HS-27A (cell line): ENCODE measurements at regions not wholly inside any gene's neighbourhood (a gene's known extent, or its start where the extent isn't known, plus 50 kb on each side); places are given as distances from the start of the nearest gene placed in this dataset.

Experiments
- DNase-seq: peaks from one replicate; pipeline ENCODE4 v3.0.0-alpha.2; 2012; ENCODE audit warnings: low read depth, missing footprints

DNA sequence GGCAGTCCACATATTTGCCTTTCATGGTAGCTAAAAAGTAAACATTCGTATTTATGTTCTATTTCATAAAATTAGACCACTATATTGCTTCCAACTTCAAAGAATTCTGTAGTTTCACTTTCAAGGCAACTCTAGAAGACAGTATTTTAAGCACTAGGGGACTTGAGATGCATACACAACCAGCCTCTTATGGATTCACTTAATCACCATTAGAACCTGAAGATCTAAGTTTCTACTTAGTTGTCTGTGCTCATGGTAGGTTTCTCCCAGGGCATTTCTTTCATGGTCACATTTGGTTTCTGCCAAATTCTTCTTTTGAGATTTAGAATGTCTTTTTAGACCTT is 209.9 kb upstream of the HCCS start:
- DNase-seq, result no peak

DNA sequence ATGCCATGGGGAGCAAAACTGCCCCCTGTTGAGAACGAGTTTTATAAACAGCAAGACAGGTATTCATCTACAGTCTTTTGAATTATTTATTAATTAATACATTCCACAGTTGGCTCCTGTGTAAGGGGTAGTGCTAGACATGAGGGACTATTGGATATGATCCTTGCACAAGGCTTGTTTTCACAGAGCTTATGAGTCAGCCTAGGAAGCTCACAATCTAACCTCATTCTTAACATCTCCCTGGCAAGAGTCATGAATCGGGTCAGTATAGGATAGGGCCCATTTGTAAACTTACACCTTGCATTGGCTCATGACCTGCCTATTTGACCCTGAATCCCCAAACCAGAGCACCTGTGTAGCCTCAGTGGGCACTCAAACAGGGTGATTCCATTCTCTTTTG is 209.1 kb upstream of the HCCS start:
- DNase-seq, result no peak

DNA sequence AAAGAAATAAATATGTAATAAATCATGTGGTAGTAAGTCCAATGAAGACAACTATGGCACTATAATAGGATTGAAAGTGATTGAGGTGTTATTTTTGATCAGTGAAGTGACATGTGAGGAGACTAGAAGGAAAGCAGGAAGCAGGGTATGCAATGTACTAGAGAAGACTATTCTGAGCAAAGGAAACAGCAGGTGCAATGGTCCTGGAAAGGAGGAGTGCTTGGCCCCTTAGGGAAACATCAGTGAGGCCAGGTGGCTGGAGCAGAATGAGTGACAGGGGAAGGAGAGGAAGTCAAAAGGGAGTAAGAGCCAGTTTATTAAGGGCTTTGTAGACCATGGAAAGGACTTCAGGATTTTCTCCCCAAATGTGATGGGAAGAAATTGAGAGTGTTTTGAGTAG is 207.6 kb upstream of the HCCS start:
- no peak for DNase-seq

DNA sequence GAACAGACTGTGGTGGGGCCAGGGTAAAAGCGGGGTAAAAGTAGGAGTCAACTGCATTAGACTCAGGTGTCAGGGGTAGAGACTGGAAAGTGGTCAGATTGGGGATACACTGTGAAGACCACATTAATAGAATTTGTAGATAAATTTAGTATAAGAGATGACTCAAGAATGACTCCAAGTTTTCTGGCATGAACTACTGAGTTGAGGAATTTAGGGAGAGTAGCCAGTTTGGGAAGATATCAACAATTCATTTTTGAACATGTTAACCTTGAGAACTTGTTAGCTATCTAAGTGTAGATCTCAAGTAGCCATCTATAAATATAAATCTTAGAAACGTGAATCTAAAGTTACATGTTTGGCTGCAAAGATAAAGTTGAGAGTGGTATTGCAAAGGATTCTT is 206.9 kb upstream of the HCCS start:
- no peak for DNase-seq

DNA sequence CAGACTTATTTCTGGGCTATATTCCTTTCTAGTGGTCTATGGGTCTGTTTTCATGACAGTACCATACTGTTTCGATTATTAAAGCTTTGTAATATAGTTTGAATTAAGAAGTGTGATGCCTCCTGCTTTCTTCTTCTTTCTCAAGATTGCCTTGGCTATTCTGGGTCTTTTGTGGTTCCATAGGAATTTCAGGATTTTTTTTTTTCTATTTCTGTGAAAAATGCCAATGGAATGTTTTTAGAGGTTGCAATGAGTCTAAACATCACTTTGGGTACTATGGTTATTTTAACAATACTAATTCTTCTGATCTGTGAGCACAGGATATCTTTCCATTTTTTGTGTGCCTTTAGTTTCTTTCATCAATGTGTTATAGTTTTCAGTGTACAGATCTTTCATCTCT is 204.3 kb upstream of the HCCS start:
- no peak for DNase-seq

DNA sequence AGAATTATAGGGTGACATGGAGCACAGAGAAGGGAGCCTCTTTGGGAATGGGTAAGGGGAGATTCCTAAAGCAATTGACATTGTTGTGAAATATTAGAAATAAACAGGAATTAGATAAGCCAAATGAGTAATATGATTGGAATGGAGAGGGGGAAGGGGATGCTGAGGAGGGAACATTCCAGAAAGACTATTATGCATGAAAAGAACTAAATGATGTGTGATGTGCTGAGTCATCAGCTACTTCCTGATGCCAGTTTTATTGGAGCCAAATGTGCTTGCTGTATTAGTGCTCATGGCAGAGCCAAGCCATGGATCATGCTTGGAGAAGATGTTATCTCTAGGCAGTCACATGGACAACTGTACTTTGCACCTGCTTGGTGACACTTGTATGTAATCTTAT is 189.0 kb upstream of the HCCS start:
- peak; percentile 65 for DNase-seq

DNA sequence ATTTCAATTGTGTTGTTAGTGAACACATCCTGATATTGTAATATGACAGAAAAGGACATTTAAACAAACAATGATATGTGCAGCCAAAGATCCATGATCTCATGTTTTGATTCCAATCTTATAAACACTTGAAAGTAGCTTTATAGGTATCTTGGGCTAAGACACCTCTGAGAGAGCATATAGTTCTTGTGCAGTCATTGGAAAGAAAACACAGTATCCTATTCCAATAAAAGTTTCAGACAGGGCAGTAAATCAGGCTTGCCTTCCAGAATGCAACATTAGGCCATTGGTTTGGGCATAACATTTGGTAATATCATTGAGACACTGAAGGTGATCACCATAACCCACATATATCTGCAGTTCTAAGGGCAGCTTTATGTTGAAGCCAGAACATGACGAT is 188.3 kb upstream of the HCCS start:
- no peak for DNase-seq

DNA sequence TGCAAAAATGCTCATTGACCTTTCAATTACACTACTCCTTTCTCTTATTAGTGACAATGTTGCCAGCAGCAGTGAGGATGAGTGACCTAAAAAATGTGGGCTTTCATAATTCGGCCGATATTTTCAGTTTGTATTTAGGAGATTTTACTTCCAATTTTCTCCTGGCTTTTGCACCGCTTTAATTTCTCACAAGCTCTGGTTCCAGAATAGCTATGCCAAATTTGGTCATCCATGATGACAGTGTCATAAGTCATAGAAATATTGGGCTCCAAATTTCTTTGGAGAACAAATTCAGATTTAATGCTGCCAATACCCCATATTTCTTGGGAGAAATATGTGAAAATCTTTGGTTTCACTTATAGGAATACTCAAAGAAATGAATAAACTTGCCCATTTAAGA is 187.7 kb upstream of the HCCS start:
- DNase-seq, result no peak

DNA sequence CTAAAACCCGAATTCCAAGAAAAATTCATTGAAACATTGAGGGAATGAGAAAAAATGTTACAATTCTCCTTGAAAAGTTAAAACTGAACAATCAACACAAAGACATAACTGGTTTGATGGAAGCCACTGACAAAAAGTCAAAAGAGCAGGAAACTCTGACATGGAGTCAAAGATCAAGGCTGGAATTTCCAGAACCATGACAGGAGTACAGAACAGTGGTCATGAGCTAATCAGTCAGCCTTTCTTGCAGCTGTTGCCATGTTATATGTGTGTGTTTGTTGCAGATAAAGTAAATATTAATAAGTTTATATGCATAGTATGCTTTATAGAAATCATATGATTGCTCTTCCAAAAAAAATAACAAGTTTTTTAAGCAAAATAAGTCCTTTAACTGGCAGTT is 184.7 kb upstream of the HCCS start:
- DNase-seq, result no peak

DNA sequence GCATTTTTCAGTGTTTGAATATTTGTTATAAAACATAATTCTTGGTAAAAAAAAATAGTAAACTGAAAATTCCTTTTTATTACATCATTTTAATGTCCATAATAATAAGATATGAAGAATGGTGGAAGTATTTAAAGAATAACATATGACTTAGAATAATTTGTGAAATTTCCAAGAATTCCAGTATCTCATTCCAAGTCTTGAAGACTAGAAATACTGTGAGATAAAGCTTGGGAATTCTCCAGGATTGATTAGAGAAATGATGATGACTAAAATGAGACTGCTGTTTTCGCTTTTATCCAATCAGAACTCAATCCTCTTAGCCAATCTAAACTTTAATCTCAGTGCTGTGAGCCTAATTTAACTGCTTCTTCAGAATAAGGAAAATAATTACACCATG is 184.2 kb upstream of the HCCS start:
- no peak for DNase-seq

DNA sequence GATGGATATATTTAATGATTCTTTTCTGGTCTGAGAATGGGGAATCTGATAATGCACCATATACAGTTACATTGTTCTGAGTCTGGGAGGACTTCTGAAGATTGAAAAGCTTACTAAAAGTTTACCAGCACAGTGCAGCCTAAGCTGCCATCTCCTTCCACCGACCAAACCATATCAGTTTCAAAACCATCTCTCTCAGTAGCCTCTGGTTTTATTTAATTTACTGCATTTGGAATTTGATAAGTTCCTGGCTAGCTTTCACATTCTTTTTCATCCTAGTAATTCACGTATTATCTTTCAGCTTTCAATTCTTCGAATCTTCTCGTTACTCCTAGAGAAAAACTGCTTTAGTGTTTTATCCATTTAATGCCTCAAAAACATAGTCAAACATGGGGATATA is 181.4 kb upstream of the HCCS start:
- no peak for DNase-seq

DNA sequence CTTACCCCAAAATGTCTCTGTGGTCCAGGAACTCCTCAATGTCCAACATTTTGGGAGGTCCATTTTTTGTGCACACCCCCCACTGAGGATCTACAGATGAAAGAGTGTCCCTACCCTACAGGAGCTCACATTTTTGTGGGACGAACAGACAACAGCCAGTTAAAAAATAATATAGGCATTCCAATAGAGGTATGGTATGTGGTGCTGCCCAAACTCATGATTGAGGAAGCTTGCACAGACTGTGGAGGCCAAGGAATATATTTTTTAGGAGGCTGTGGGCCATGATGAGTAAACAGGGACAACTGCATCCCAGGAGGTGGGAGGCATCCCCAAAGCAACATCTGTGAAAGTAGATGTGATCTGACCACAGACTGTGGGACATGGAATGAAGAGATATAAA is 181.0 kb upstream of the HCCS start:
- no peak for DNase-seq

DNA sequence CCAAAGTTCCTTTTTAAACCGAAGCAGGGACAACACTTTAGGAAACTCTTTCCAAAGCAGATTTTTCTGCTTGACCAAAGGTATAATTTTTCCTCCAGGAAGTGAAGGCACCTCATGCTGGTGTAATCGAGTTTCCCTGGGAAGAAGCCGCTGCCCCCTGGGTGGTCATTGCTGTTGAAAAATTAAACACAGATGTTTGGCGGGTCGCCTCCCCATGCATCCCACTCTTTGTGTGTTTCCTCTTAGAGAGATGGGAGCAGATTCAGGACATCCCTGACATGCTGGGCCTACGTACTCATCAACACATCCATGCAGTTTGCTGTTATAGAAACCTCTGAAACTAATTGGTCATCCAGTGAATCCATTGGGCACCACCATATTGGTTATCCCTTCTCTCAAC is 179.2 kb upstream of the HCCS start:
- no peak for DNase-seq

DNA sequence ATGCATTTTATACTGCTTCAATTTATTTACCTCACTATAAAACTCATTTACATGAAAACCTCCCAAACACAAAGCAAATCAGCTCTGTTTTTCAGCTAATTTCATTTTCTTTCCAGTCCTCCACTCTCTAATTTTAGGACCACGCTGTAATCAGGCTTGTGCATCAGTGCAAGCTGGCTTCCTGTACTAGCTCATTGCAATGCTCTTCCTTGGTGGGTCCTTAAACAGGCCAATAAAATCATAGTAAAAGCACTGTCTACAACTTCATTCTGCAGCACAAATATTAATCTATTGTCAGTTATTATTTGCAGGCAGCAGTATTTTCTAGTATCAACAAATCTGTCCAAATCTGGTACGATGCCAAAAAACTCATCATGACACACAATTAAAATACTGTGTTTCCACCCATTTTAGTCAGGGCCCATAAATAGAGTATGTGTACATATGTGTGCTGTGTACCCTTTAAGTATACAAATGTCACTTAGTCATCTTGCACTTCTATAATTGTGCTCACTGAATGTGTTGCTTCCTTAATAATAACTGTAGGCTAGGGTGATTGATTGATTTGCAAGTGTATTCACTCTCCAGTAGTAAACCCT is 178.2 kb upstream of the HCCS start:
- no peak for DNase-seq

DNA sequence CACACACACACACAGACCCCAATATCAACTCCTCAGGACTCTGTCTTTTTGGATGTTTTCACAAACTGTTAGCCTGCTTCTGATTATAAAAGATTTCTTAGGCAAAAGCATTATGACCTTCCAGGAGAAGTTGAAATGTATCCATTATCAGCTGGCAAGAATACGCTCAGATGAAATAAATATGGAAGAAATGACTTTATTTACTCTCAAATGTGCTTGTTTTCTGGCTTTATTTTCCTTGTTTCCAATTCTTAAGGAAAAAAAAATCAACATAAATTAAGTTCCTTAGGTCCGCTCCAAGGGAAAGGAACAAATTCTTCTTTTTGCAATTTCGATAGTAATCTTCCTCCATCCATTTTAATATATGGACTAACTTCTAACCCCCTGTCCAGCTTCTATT is 175.6 kb upstream of the HCCS start:
- no peak for DNase-seq

DNA sequence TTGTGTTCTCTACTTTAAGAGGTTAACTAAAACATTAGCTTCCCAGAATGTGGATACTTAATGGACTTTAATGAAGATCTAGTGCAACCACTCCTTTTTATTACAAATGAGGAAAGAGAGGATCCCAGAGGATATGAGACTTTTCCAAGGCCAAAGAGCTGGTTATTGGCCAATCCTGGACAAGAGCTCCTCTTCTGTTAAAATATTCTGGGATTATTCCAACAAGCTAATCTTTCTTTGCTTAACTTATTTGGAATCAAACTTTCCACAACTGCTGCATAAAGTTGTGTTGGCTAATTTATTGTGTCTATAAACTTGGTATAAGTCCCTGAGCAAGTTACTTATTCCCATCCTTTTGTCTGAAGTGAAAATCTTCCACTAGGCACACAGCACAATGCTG is 174.2 kb upstream of the HCCS start:
- no peak for DNase-seq

DNA sequence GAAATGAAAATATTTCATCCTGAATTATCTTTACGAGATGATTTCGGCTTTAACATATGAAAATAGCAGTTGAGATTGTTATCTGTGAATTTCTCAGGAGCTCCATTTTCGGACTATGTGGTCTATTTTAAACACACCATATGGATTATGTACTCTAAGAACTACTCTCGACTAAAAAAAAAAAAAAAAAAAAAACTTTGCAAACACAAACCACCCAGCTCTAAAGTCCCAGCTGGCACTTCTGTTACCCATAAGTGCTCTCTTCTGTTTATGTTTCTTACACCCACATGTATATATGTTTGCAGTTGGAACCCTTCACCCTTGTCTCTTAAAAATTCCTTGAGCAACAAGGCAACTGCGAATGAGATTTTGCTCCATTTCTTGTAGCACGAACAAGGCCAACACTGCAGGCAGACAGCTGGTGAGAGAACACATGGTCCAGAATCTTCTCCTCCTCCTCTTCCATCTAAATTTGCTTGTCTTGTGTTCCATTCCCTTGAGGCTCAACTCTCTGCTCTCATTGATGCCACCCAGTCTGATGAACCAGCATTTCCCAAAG is 172.7 kb upstream of the HCCS start:
- no peak for DNase-seq

DNA sequence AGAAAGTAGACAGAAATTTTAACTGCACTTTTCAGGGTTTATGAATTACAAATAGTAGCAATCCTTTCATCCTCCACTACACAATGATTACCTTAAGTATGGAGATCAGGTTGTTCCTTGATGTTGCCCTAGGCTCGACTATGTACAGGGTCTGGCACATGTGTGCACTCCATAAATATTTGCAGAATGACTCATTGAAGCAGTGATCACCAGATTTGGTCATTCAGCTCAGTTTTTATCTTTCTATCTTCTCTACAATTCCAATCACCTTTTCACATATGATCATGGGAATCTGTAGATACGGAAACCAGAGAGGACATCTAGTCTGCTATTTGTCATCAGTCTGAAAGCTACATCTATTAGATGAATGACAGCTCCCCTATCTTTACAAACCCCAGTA is 171.7 kb upstream of the HCCS start:
- no peak for DNase-seq

DNA sequence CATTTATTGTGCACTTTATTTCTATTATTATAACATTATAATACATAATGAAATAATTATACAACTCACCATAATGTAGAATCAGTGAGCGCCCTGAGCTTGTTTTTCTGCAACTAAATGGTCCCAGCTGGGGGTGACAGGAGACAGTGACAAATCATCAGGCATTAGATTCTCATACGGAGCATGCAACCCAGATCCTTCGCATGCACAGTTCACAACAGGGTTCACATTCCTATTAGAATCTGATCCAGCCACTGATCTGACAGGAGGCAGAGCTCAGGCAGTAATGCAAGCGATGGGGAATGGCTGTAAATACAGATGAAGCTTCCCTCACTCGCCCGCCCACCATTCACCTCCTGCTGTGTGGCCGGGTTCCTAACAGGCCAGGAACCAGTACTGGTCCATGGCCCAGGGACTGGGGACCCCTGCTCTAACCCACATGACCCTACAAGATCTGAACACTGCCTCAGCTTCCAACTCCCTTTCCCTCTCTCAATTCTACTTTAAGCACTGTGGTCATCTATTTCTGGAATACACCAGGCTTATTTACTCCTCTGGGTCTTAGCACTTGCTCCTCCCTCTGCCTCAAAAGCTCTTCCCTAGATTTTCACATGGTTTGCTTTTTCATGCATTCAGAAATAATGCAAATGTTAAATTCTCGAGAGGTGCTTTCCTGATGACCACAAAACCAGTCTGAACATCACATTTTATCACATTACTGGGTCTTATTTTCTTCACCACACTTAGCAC is 166.8 kb upstream of the HCCS start:
- DNase-seq, result no peak

DNA sequence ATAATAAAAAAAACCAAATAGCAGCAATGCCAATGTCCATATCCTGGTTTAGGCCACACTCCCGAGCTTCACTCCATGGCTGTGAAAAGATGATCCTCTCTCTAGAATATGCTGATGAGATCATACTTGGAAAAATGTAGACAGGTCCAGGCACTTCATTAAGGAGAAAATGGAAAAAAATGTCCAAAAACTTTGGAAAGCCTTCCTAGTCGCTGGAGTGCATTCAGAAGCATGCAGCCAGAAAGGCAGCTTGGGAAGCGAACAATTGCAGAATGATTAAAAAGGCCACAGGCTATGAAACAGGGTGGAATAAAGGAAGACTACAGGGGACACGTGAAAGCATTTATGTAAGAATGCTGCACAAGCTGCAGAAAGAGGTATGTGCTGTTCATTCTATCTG is 165.6 kb upstream of the HCCS start:
- DNase-seq, result no peak

DNA sequence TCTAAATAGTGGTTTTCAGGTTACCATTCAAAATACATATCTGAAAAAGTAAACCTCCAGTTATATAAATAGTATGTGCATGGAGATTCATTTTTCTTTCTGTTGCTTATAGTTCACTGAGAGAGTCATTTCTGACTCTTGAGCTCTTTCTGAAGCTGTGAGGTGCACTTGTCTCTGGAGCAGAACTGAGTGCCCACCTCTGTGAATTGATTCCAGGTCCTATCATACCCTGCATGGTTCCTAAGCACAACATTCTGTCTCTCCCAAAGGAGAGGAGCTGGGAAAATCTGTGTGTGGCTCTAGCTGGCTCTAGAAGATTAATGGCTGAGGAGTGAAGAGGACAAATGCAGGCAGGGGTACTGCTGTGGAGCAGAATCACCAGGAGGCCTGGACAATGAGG is 161.6 kb upstream of the HCCS start:
- no peak for DNase-seq

DNA sequence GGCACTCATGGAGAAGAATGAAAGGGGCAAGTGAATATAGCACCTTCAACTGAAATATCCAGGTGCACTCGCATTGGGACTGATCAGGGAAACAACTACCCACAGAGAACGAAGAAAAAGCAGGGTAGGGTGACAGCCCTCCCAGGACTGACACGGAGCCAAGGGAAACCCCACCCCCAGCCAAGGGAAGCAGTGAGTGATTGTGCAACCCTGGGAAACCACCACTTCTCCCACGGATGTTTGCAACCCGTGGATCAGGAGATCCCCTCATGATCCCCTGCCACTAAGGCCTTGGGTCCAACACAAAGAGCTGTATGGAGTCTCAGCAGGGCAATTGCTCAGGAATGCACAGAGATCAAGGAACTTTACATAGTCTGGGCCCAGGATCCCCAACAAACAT is 158.5 kb upstream of the HCCS start:
- DNase-seq, result no peak

DNA sequence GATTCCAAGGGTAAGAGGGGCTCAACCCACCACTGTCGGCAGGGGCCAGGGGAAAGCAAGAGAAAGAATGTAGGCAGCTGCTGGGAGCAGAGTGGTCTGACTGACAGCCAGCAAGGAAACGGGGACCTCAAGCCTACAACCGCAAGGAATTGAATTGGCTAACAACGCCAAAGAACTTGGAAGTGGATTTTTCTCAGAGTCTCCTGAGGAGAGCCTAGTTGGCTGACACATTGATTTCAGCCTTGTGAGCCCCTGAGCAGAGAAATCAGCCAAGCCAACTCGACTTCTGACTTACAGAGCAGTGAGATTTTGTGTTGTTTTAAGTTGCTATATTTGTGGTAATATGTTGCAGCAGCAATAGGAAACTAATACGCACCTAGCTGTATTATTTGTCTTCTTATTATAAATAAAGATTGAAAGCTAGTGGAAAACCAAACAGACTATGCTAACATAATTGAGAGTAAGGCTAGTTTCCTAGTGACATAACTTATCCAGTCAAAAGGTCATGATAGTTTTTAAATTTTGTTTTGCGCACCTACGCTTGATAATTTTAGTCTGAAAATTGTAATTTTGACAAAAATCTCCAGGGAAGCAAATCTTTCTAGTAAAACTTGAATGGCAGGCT is 145.8 kb upstream of the HCCS start:
- no peak for DNase-seq

DNA sequence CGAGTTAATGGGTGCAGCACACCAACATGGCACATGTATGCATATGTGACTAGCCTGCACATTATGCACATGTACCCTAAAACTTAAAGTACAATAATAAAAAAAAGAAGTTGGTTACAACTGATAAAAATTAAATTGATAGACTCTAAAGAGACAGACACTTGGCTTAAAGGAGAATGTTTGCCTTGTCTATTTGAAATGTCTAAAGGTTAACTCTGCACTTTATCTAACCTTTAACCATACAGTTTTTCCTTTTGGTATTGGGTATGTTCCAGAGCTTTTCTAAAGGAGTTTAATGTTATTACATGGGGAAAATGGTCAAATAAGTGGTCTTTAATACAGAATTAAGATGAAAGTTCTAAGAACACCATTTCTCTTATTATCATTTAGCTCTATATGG is 145.1 kb upstream of the HCCS start:
- DNase-seq, result no peak
